Fibroblast of lung (primary cell): ENCODE measurements at regions not wholly inside any gene's neighbourhood (a gene's known extent, or its start where the extent isn't known, plus 50 kb on each side); places are given as distances from the start of the nearest gene placed in this dataset.

ENCODE experiments used
- DNase-seq, 2 donors: peaks; one replicate each; pipeline versions ENCODE4 v3.0.0 to v3.0.0-alpha.2; 2010; ENCODE audit warnings: low read depth in 2 of 2
- H2AFZ ChIP-seq: 2 replicates; pipeline ENCODE4 v1.5.1; 2012; ENCODE audit warnings: low read length, control low read depth, inconsistent platforms
- H3K27ac ChIP-seq: 2 replicates; pipeline ENCODE4 v1.5.1; 2011; ENCODE audit warnings: low read length, control low read depth; ENCODE audit not compliant: insufficient read depth
- H3K27me3 ChIP-seq: 2 replicates; pipeline ENCODE4 v1.5.1; 2011; ENCODE audit warnings: mild to moderate bottlenecking, low read length; ENCODE audit not compliant: control insufficient read depth, insufficient read depth
- H3K36me3 ChIP-seq: 2 replicates; pipeline ENCODE4 v1.5.1; 2011; ENCODE audit warnings: low read length; ENCODE audit not compliant: control insufficient read depth, insufficient read depth
- H3K4me1 ChIP-seq: 2 replicates; pipeline ENCODE4 v1.5.1; 2011; ENCODE audit warnings: low read length; ENCODE audit not compliant: control insufficient read depth, insufficient read depth; ENCODE audit errors: extremely low read depth
- H3K4me2 ChIP-seq: 2 replicates; pipeline ENCODE4 v1.5.1; 2011; ENCODE audit warnings: low read length, control low read depth; ENCODE audit not compliant: insufficient read depth; ENCODE audit errors: extremely low read depth
- H3K4me3 ChIP-seq, 4 experiments: fragments of 200-600 bp in 1 of 4; sonication (generic) in 1 of 4; replicated peaks in 1 of 4; 2 replicates each; pipeline ENCODE4 v1.5.1; 2011 to 2016; ENCODE audit warnings: low read length in 4 of 4, low read depth in 3 of 4, mild to moderate bottlenecking in 3 of 4, control low read depth in 2 of 4, inconsistent platforms in 1 of 4, mixed read lengths in 1 of 4; ENCODE audit not compliant: insufficient read depth in 1 of 4; ENCODE audit errors: control extremely low read depth in 1 of 4
- H3K79me2 ChIP-seq: 2 replicates; pipeline ENCODE4 v1.5.1; 2012; ENCODE audit warnings: mild to moderate bottlenecking, low read length, inconsistent platforms; ENCODE audit not compliant: control insufficient read depth, insufficient read depth
- H3K9ac ChIP-seq: 2 replicates; pipeline ENCODE4 v1.5.1; 2011; ENCODE audit warnings: mild to moderate bottlenecking, low read length, control low read depth; ENCODE audit not compliant: insufficient read depth
- H3K9me3 ChIP-seq: 2 replicates; pipeline ENCODE4 v1.5.1; 2012; ENCODE audit warnings: low read depth, low read length; ENCODE audit not compliant: control insufficient read depth, insufficient read depth
- H4K20me1 ChIP-seq: 2 replicates; pipeline ENCODE4 v1.5.1; 2011; ENCODE audit warnings: low read length; ENCODE audit not compliant: control insufficient read depth, insufficient read depth; ENCODE audit errors: extremely low read depth
- CTCF ChIP-seq, 2 donors: IDR thresholded peaks in 1 of 2; conservative IDR thresholded peaks in 1 of 2; 1 replicate in 1 of 2; 2 replicates in 1 of 2; pipeline ENCODE4 v1.5.1; 2011 to 2012; ENCODE audit warnings: low read length in 2 of 2, control low read depth in 1 of 2, inconsistent platforms in 1 of 2, low read depth in 1 of 2, mild to moderate bottlenecking in 1 of 2
- EZH2 ChIP-seq: IDR thresholded peaks from 2 replicates; pipeline ENCODE4 v1.5.1; 2012; ENCODE audit warnings: low read length, control low read depth, mild to moderate bottlenecking; ENCODE audit errors: missing control alignments

- H3K27me3 ChIP-seq, result no peaks in the 10 kb centered on the region
- H3K36me3 ChIP-seq, result no peaks in the 10 kb centered on the region
- H3K79me2 ChIP-seq, result no peaks in the 10 kb centered on the region
- H3K9me3 ChIP-seq, result no peaks in the 10 kb centered on the region
- H2AFZ ChIP-seq, result no peak overlapping the region
- H3K4me3 ChIP-seq, result no peak overlapping the region
- H3K9ac ChIP-seq, result no peak overlapping the region
- H3K4me2 ChIP-seq, result no peak overlapping the region
- no peaks in the 10 kb centered on the region for H3K4me1 ChIP-seq
- H4K20me1 ChIP-seq, result no peaks in the 10 kb centered on the region
- peak in 1 of 2 donors; percentile 46 for DNase-seq
- no peak for TF ChIP-seq EZH2
- TF ChIP-seq CTCF (conservative IDR thresholded peaks at IDR 0.05 in 1 of 2, IDR thresholded peaks at IDR 0.05 in 1 of 2; ENCODE audit: low read depth in 1 of 2, low read length in 2 of 2), result no peak
- H3K27ac ChIP-seq, result no peak overlapping the region
Observed at GRCh38 chr1:208374391-208374941, 130.3 kb upstream of the PLXNA2 start.

- no peak overlapping the region for H3K9ac ChIP-seq
- no peak overlapping the region for H3K4me2 ChIP-seq
- no peaks in the 10 kb centered on the region for H3K4me1 ChIP-seq
- TF ChIP-seq CTCF (conservative IDR thresholded peaks at IDR 0.05 in 1 of 2, IDR thresholded peaks at IDR 0.05 in 1 of 2; ENCODE audit: low read depth in 1 of 2, low read length in 2 of 2), result no peak
- no peak for TF ChIP-seq EZH2
- no peak overlapping the region for H3K4me3 ChIP-seq
- no peaks in the 10 kb centered on the region for H4K20me1 ChIP-seq
- H3K79me2 ChIP-seq, result no peaks in the 10 kb centered on the region
- H3K36me3 ChIP-seq, result no peaks in the 10 kb centered on the region
- H2AFZ ChIP-seq, result no peak overlapping the region
- DNase-seq, result no peak
- no peaks in the 10 kb centered on the region for H3K27me3 ChIP-seq
- no peaks in the 10 kb centered on the region for H3K9me3 ChIP-seq
- H3K27ac ChIP-seq, result no peak overlapping the region
Observed at GRCh38 chr1:208381481-208381880, 137.3 kb upstream of the PLXNA2 start.

- Histone ChIP-seq H3K9me3 (no peaks in the 10 kb centered on the region), H3K36me3 (no peaks in the 10 kb centered on the region), H3K4me1 (no peaks in the 10 kb centered on the region), H4K20me1 (no peaks in the 10 kb centered on the region), H3K4me2 (no peak overlapping the region), H3K4me3 (no peak overlapping the region), H3K9ac (no peak overlapping the region), H3K27ac (no peak overlapping the region), H2AFZ (no peak overlapping the region), H3K27me3 (no peaks in the 10 kb centered on the region), H3K79me2 (no peaks in the 10 kb centered on the region)
- TF ChIP-seq CTCF (conservative IDR thresholded peaks at IDR 0.05 in 1 of 2, IDR thresholded peaks at IDR 0.05 in 1 of 2; ENCODE audit: low read depth in 1 of 2, low read length in 2 of 2) (no peak), EZH2 (no peak)
- DNase-seq, result no peak
Observed at GRCh38 chr1:208387908-208388811, 144.0 kb upstream of the PLXNA2 start.
